Hepatocyte (in vitro differentiated cells): ENCODE measurements at regions not wholly inside any gene's neighbourhood (a gene's known extent, or its start where the extent isn't known, plus 50 kb on each side); places are given as distances from the start of the nearest gene placed in this dataset.

Experiments
- CTCF ChIP-seq: fragments of 200-600 bp; sonication (generic); IDR thresholded peaks from 2 replicates; pipeline ENCODE4 v1.5.1; 2016; ENCODE audit warnings: antibody characterized with exemption, mild to moderate bottlenecking; ENCODE audit not compliant: poor library complexity
- EZH2 ChIP-seq: fragments of 200-600 bp; sonication (generic); IDR thresholded peaks from 2 replicates; pipeline ENCODE4 v1.6.1; 2016; ENCODE audit warnings: antibody characterized with exemption, mild to moderate bottlenecking, borderline replicate concordance
- EZH2phosphoT487 ChIP-seq: fragments of 200-600 bp; sonication (generic); IDR thresholded peaks from one replicate; pipeline ENCODE4 v1.6.1; 2018; ENCODE audit warnings: antibody characterized with exemption, mild to moderate bottlenecking, low read depth, moderate library complexity; ENCODE audit not compliant: unreplicated experiment, severe bottlenecking

GRCh38 chr7:17027789-17028152 lies 146.0 kb upstream of the AGR3 start:
- no peak for TF ChIP-seq CTCF
- TF ChIP-seq EZH2, result no peak
- TF ChIP-seq EZH2phosphoT487, result no peak
